ENCODE measurements at regions not wholly inside any gene's neighbourhood (a gene's known extent, or its start where the extent isn't known, plus 50 kb on each side); places are given as distances from the start of the nearest gene placed in this dataset.

- H3K27ac ChIP-seq (replicated peaks), result no peak overlapping the region
- no peak for TF ChIP-seq CTCF (IDR thresholded peaks at IDR 0.05; ENCODE audit: borderline replicate concordance)
- peaks cover 11% of the 10 kb centered on the region for H3K9me3 ChIP-seq (replicated peaks)
- H3K4me3 ChIP-seq, result no peak overlapping the region
- no peaks in the 10 kb centered on the region for H3K4me1 ChIP-seq
- DNase-seq, result no peak
- intact Hi-C loops (cut with micrococcal nuclease), result no loop called here
- H3K36me3 ChIP-seq, result no peaks in the 10 kb centered on the region
- H3K27me3 ChIP-seq (ENCODE audit: low read depth), result peaks cover 15% of the 10 kb centered on the region
Observed at GRCh38 chr21:35238119-35238518, 189.0 kb upstream of the RUNX1 start.

GRCh38 chr21:35237287-35237686 is 188.2 kb upstream of the RUNX1 start:
- H3K4me1 ChIP-seq, result no peaks in the 10 kb centered on the region
- DNase-seq, result no peak
- H3K27ac ChIP-seq (replicated peaks), result no peak overlapping the region
- H3K27me3 ChIP-seq (ENCODE audit: low read depth), result peaks cover 15% of the 10 kb centered on the region
- H3K36me3 ChIP-seq, result no peaks in the 10 kb centered on the region
- TF ChIP-seq CTCF (IDR thresholded peaks at IDR 0.05; ENCODE audit: borderline replicate concordance), result no peak
- no peak overlapping the region for H3K4me3 ChIP-seq
- H3K9me3 ChIP-seq (replicated peaks), result peaks cover 11% of the 10 kb centered on the region
- intact Hi-C loops (cut with micrococcal nuclease), result no loop called here

- no peak for TF ChIP-seq CTCF (IDR thresholded peaks at IDR 0.05; ENCODE audit: borderline replicate concordance)
- intact Hi-C loops (cut with micrococcal nuclease), result no loop called here
- H3K4me3 ChIP-seq, result no peak overlapping the region
- H3K4me1 ChIP-seq, result no peaks in the 10 kb centered on the region
- peaks cover 11% of the 10 kb centered on the region for H3K9me3 ChIP-seq (replicated peaks)
- DNase-seq, result no peak
- H3K27ac ChIP-seq (replicated peaks), result no peak overlapping the region
- H3K27me3 ChIP-seq (ENCODE audit: low read depth), result peaks cover 5% of the 10 kb centered on the region
- H3K36me3 ChIP-seq, result no peaks in the 10 kb centered on the region
Observed at GRCh38 chr21:35236090-35236489, 187.0 kb upstream of the RUNX1 start.

- no peak overlapping the region for H3K27ac ChIP-seq (replicated peaks)
- intact Hi-C loops (cut with micrococcal nuclease), result no loop called here
Observed at GRCh38 chr21:35234725-35235124, 185.6 kb upstream of the RUNX1 start.

GRCh38 chr21:35233756-35234155 is 184.7 kb upstream of the RUNX1 start:
- Histone ChIP-seq H3K9me3 (replicated peaks) (peaks cover 11% of the 10 kb centered on the region), H3K27me3 (ENCODE audit: low read depth) (no peaks in the 10 kb centered on the region), H3K27ac (replicated peaks) (no peak overlapping the region), H3K4me3 (no peak overlapping the region), H3K4me1 (peaks cover 4% of the 10 kb centered on the region), H3K36me3 (no peaks in the 10 kb centered on the region)
- no peak for DNase-seq
- TF ChIP-seq CTCF (IDR thresholded peaks at IDR 0.05; ENCODE audit: borderline replicate concordance), result no peak
- intact Hi-C loops (cut with micrococcal nuclease), result no loop called here

More at GRCh38 chr21:35234725-35235124, 185.6 kb upstream of the RUNX1 start:
- H3K27me3 ChIP-seq (ENCODE audit: low read depth), result peaks cover 3% of the 10 kb centered on the region
- no peak for TF ChIP-seq CTCF (IDR thresholded peaks at IDR 0.05; ENCODE audit: borderline replicate concordance)
- no peak overlapping the region for H3K4me3 ChIP-seq
- H3K9me3 ChIP-seq (replicated peaks), result peaks cover 11% of the 10 kb centered on the region
- DNase-seq, result no peak
- no peaks in the 10 kb centered on the region for H3K36me3 ChIP-seq
- H3K4me1 ChIP-seq, result no peaks in the 10 kb centered on the region

Measured in left ventricle myocardium inferior (tissue), 1 donor.